MM.1S (cell line): ENCODE measurements at regions not wholly inside any gene's neighbourhood (a gene's known extent, or its start where the extent isn't known, plus 50 kb on each side); places are given as distances from the start of the nearest gene placed in this dataset.
"Not testable (repeated sequence)": the region's sequence is repeated elsewhere in the genome, so short reads cannot be mapped to it uniquely, and the experiment has no call there.

Experiments
- DNase-seq: peaks from one replicate; pipeline ENCODE4 v3.0.0-alpha.2; 2015
- H2AFZ ChIP-seq: fragments of 300-600 bp; sonication (generic); 2 replicates; pipeline ENCODE4 v1.6.0; 2016; ENCODE audit warnings: antibody characterized with exemption, low read length
- H3F3A ChIP-seq: fragments of 300-600 bp; sonication (generic); 2 replicates; pipeline ENCODE4 v1.6.1; 2016; ENCODE audit warnings: mild to moderate bottlenecking, antibody characterized with exemption, low read length, moderate library complexity, mixed read lengths; ENCODE audit not compliant: insufficient read depth
- H3K27ac ChIP-seq: fragments of 300-600 bp; sonication (generic); 2 replicates; pipeline ENCODE4 v1.5.1; 2016; ENCODE audit warnings: mild to moderate bottlenecking, low read length
- H3K27me3 ChIP-seq: fragments of 300-600 bp; sonication (generic); replicated peaks from 2 replicates; pipeline ENCODE4 v1.6.0; 2016; ENCODE audit warnings: low read length; ENCODE audit not compliant: insufficient read depth
- H3K36me3 ChIP-seq: fragments of 300-600 bp; sonication (generic); replicated peaks from 2 replicates; pipeline ENCODE4 v1.6.1; 2016; ENCODE audit warnings: mild to moderate bottlenecking, low read length, mixed read lengths; ENCODE audit not compliant: insufficient read depth
- H3K4me1 ChIP-seq: fragments of 300-600 bp; sonication (generic); 2 replicates; pipeline ENCODE4 v1.6.1; 2016; ENCODE audit warnings: low read length, mixed read lengths
- H3K4me2 ChIP-seq: fragments of 300-600 bp; sonication (generic); 2 replicates; pipeline ENCODE4 v1.6.0; 2016; ENCODE audit warnings: low read depth, low read length
- H3K4me3 ChIP-seq: fragments of 300-600 bp; sonication (generic); 2 replicates; pipeline ENCODE4 v1.5.1; 2016; ENCODE audit warnings: low read length, mixed read lengths
- H3K79me2 ChIP-seq: fragments of 300-600 bp; sonication (generic); 2 replicates; pipeline ENCODE4 v1.6.1; 2016; ENCODE audit warnings: mixed run types, low read length, mixed read lengths
- H3K9ac ChIP-seq: fragments of 300-600 bp; sonication (generic); 2 replicates; pipeline ENCODE4 v1.6.1; 2016; ENCODE audit warnings: low read length, mixed read lengths
- H3K9me2 ChIP-seq: fragments of 300-600 bp; sonication (generic); replicated peaks from 2 replicates; pipeline ENCODE4 v1.6.1; 2016; ENCODE audit warnings: mild to moderate bottlenecking, low read length, mixed read lengths; ENCODE audit not compliant: insufficient read depth
- H3K9me3 ChIP-seq: fragments of 300-600 bp; sonication (generic); replicated peaks from 2 replicates; pipeline ENCODE4 v1.6.1; 2016; ENCODE audit warnings: mild to moderate bottlenecking, low read length, mixed read lengths; ENCODE audit not compliant: insufficient read depth
- H4K20me1 ChIP-seq: fragments of 300-600 bp; sonication (generic); 2 replicates; pipeline ENCODE4 v1.6.1; 2016; ENCODE audit warnings: mild to moderate bottlenecking, low read length, moderate library complexity, mixed read lengths; ENCODE audit not compliant: insufficient read depth
- CTCF ChIP-seq: fragments of 300-600 bp; sonication (generic); IDR thresholded peaks from 2 replicates; pipeline ENCODE4 v1.5.1; 2016; ENCODE audit warnings: antibody characterized with exemption, low read length, mixed read lengths
- EZH2 ChIP-seq: fragments of 300-600 bp; sonication (generic); optimal IDR thresholded peaks from 2 replicates; pipeline ENCODE3; 2017; ENCODE audit warnings: low read depth, mild to moderate bottlenecking, antibody characterized with exemption, low read length, mixed read lengths
- EZH2phosphoT487 ChIP-seq: fragments of 300-600 bp; sonication (generic); IDR thresholded peaks from 2 replicates; pipeline ENCODE4 v1.6.1; 2018; ENCODE audit warnings: antibody characterized with exemption, low read length

- H3K9me2 ChIP-seq, H4K20me1 ChIP-seq, H3K9ac ChIP-seq, H3K36me3 ChIP-seq, H3K9me3 ChIP-seq, H3K27ac ChIP-seq, H3F3A ChIP-seq, H3K4me2 ChIP-seq, H3K27me3 ChIP-seq, H3K79me2 ChIP-seq, H2AFZ ChIP-seq, H3K4me1 ChIP-seq, DNase-seq, H3K4me3 ChIP-seq: not testable (repeated sequence)
Measured at GRCh38 chr7:26424319-26424718, 132.7 kb downstream of the SNX10 start.

- TF ChIP-seq EZH2: no peak
- TF ChIP-seq EZH2phosphoT487: no peak
- no peak for TF ChIP-seq CTCF
- Histone ChIP-seq H3K9me3 (no peaks in the 10 kb centered on the region), H3K4me2 (no peak overlapping the region), H3K27ac (no peak overlapping the region), H3K4me3 (no peak overlapping the region), H3K27me3 (no peaks in the 10 kb centered on the region), H3F3A (no peaks in the 10 kb centered on the region), H2AFZ (no peak overlapping the region), H3K9ac (no peak overlapping the region), H3K36me3 (no peaks in the 10 kb centered on the region), H4K20me1 (no peaks in the 10 kb centered on the region), H3K79me2 (no peaks in the 10 kb centered on the region), H3K4me1 (no peaks in the 10 kb centered on the region), H3K9me2 (no peaks in the 10 kb centered on the region)
- no peak for DNase-seq
Measured at GRCh38 chr7:26425655-26426054, 134.0 kb downstream of the SNX10 start.

GRCh38 chr7:26426096-26426495 lies 134.4 kb downstream of the SNX10 start:
- Histone ChIP-seq H3K9ac (no peak overlapping the region), H3K27ac (no peak overlapping the region), H3K4me3 (no peak overlapping the region), H3K79me2 (no peaks in the 10 kb centered on the region), H3K4me1 (no peaks in the 10 kb centered on the region), H4K20me1 (no peaks in the 10 kb centered on the region), H3K4me2 (no peak overlapping the region), H3K9me2 (no peaks in the 10 kb centered on the region), H3K36me3 (no peaks in the 10 kb centered on the region), H3K27me3 (no peaks in the 10 kb centered on the region), H2AFZ (no peak overlapping the region), H3K9me3 (no peaks in the 10 kb centered on the region), H3F3A (no peaks in the 10 kb centered on the region)
- TF ChIP-seq EZH2: no peak
- no peak for TF ChIP-seq EZH2phosphoT487
- no peak for TF ChIP-seq CTCF
- no peak for DNase-seq

GRCh38 chr7:26428571-26428970 lies 136.9 kb downstream of the SNX10 start:
- Histone ChIP-seq H3K4me1 (no peaks in the 10 kb centered on the region), H3K27me3 (no peaks in the 10 kb centered on the region), H3K9me2 (no peaks in the 10 kb centered on the region), H3K79me2 (no peaks in the 10 kb centered on the region), H3K4me3 (no peak overlapping the region), H3F3A (no peaks in the 10 kb centered on the region), H3K36me3 (no peaks in the 10 kb centered on the region), H3K9me3 (no peaks in the 10 kb centered on the region), H3K9ac (no peak overlapping the region), H3K4me2 (no peak overlapping the region), H4K20me1 (no peaks in the 10 kb centered on the region), H2AFZ (no peak overlapping the region), H3K27ac (no peak overlapping the region)
- DNase-seq: no peak
- no peak for TF ChIP-seq CTCF
- no peak for TF ChIP-seq EZH2phosphoT487
- no peak for TF ChIP-seq EZH2
